ENCODE measurements at regions not wholly inside any gene's neighbourhood (a gene's known extent, or its start where the extent isn't known, plus 50 kb on each side); places are given as distances from the start of the nearest gene placed in this dataset.

DNA sequence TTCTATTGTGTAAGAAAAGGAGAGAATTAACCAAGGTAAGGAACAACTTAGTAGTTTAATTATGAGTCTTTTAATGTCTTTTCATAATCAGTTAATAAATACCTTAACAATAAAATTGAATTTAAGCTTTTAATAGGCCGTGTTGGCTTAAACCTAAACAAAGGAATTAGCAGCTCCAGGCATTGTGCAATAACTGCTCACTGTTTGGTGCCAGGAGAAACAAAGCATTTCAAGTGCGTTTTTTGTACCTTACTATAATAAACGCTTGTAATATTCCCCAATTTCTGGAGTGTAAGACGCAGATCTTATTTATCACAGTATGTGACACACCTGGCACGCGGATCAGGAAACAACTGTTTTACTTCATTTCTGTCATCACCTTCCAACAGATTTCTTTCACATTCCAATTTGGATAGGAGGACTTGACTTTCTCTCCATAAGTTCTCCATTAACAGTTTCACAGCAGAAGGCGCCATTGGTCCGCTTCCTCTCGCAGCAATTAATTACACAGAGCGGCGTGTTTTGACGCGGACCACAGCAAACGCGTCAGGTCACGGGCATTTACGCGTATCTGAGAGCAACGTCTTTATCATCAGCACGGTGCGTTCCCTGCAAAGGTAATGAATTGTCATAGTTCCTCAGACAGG, 335.8 kb upstream of the NT5E start:
- Histone ChIP-seq H3K4me3 (ENCODE audit: low read length) (no peak overlapping the region), H3F3A (ENCODE audit: control insufficient read depth, insufficient read depth) (no peaks in the 10 kb centered on the region), H3K27ac (ENCODE audit: low read depth, low read length) (no peak overlapping the region), H3K79me2 (ENCODE audit: control insufficient read depth, low read length) (no peaks in the 10 kb centered on the region), H4K20me1 (ENCODE audit: control insufficient read depth, insufficient read depth, low read depth, low read length) (no peaks in the 10 kb centered on the region), H3K36me3 (ENCODE audit: control insufficient read depth, low read length) (no peaks in the 10 kb centered on the region), H3K9me3 (ENCODE audit: control insufficient read depth, insufficient read depth, low read length) (no peaks in the 10 kb centered on the region), H3K4me2 (ENCODE audit: low read length) (no peak overlapping the region), H3K4me1 (ENCODE audit: control insufficient read depth, low read length) (no peaks in the 10 kb centered on the region), H3K27me3 (ENCODE audit: control insufficient read depth, low read length) (no peaks in the 10 kb centered on the region), H3K9me2 (replicated peaks; ENCODE audit: control insufficient read depth, low read length) (no peaks in the 10 kb centered on the region)
- TF ChIP-seq EZH2phosphoT487 (IDR thresholded peaks at IDR 0.05; ENCODE audit: borderline replicate concordance, low read length), result no peak

DNA sequence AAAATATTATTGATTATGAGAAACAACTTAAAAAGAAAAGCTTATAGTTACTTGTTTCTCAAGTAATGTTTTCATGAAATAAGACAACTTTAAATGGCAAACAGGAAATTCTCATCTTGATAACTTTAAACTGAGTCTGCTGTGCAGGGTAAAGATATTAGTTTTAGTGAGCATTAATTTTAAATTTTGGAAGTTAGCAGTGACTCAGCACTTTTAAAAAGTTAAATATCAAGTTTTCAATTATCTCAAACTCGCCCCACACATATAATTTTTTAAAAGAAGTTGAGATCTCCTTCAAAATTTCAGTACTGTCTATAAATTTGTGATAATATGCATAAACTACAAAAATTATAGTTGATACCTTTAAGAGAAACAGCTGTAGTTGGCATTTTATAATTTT, 337.3 kb upstream of the NT5E start:
- no peak overlapping the region for H3K27ac ChIP-seq (ENCODE audit: low read depth, low read length)
- no peaks in the 10 kb centered on the region for H3F3A ChIP-seq (ENCODE audit: control insufficient read depth, insufficient read depth)
- no peaks in the 10 kb centered on the region for H3K9me2 ChIP-seq (replicated peaks; ENCODE audit: control insufficient read depth, low read length)
- no peaks in the 10 kb centered on the region for H3K9me3 ChIP-seq (ENCODE audit: control insufficient read depth, insufficient read depth, low read length)
- no peaks in the 10 kb centered on the region for H3K79me2 ChIP-seq (ENCODE audit: control insufficient read depth, low read length)
- H3K4me3 ChIP-seq (ENCODE audit: low read length), result no peak overlapping the region
- TF ChIP-seq, protein P1, sequence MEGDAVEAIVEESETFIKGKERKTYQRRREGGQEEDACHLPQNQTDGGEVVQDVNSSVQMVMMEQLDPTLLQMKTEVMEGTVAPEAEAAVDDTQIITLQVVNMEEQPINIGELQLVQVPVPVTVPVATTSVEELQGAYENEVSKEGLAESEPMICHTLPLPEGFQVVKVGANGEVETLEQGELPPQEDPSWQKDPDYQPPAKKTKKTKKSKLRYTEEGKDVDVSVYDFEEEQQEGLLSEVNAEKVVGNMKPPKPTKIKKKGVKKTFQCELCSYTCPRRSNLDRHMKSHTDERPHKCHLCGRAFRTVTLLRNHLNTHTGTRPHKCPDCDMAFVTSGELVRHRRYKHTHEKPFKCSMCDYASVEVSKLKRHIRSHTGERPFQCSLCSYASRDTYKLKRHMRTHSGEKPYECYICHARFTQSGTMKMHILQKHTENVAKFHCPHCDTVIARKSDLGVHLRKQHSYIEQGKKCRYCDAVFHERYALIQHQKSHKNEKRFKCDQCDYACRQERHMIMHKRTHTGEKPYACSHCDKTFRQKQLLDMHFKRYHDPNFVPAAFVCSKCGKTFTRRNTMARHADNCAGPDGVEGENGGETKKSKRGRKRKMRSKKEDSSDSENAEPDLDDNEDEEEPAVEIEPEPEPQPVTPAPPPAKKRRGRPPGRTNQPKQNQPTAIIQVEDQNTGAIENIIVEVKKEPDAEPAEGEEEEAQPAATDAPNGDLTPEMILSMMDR (IDR thresholded peaks at IDR 0.05; ENCODE audit: low read depth, low read length, poor library complexity, severe bottlenecking), result no peak
- TF ChIP-seq EZH2phosphoT487 (IDR thresholded peaks at IDR 0.05; ENCODE audit: borderline replicate concordance, low read length), result no peak
- no peaks in the 10 kb centered on the region for H3K36me3 ChIP-seq (ENCODE audit: control insufficient read depth, low read length)
- no peaks in the 10 kb centered on the region for H4K20me1 ChIP-seq (ENCODE audit: control insufficient read depth, insufficient read depth, low read depth, low read length)
- H3K4me2 ChIP-seq (ENCODE audit: low read length), result no peak overlapping the region
- no peaks in the 10 kb centered on the region for H3K4me1 ChIP-seq (ENCODE audit: control insufficient read depth, low read length)
- no peaks in the 10 kb centered on the region for H3K27me3 ChIP-seq (ENCODE audit: control insufficient read depth, low read length)

DNA sequence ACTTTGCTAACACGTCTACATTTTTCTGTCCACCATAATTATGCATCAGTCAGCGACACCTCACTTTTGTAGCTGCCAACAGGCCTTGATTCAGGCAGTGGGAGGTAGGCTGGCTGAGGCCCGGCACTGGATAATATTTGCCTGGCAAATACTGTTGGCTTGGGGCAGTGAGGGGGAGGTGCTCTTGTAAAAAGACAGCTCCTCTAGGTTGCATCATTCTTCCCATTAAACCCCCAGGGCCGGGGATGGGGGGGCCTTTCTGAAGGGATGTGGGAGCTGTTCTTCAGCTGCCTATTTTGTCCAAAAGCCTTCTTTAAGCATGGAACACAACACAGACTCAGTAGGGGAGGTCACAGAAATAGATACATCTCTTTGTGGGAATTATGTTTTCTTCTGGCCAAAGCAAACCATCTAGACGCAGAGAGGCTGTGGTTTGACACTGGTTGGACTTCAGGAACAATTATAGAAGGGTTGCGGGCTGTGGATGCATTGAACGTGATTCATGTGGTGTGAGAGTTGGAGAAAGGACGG, 338.3 kb upstream of the NT5E start:
- no peaks in the 10 kb centered on the region for H3K27me3 ChIP-seq (ENCODE audit: control insufficient read depth, low read length)
- no peaks in the 10 kb centered on the region for H3F3A ChIP-seq (ENCODE audit: control insufficient read depth, insufficient read depth)
- no peak overlapping the region for H3K4me2 ChIP-seq (ENCODE audit: low read length)
- H4K20me1 ChIP-seq (ENCODE audit: control insufficient read depth, insufficient read depth, low read depth, low read length), result no peaks in the 10 kb centered on the region
- no peak for TF ChIP-seq EZH2phosphoT487 (IDR thresholded peaks at IDR 0.05; ENCODE audit: borderline replicate concordance, low read length)
- TF ChIP-seq, protein P1 (IDR thresholded peaks at IDR 0.05; ENCODE audit: low read depth, low read length, poor library complexity, severe bottlenecking), result no peak
- H3K9me2 ChIP-seq (replicated peaks; ENCODE audit: control insufficient read depth, low read length), result no peaks in the 10 kb centered on the region
- no peaks in the 10 kb centered on the region for H3K79me2 ChIP-seq (ENCODE audit: control insufficient read depth, low read length)
- no peaks in the 10 kb centered on the region for H3K36me3 ChIP-seq (ENCODE audit: control insufficient read depth, low read length)
- H3K4me3 ChIP-seq (ENCODE audit: low read length), result no peak overlapping the region
- H3K9me3 ChIP-seq (ENCODE audit: control insufficient read depth, insufficient read depth, low read length), result no peaks in the 10 kb centered on the region
- H3K4me1 ChIP-seq (ENCODE audit: control insufficient read depth, low read length), result no peaks in the 10 kb centered on the region
- no peak overlapping the region for H3K27ac ChIP-seq (ENCODE audit: low read depth, low read length)

DNA sequence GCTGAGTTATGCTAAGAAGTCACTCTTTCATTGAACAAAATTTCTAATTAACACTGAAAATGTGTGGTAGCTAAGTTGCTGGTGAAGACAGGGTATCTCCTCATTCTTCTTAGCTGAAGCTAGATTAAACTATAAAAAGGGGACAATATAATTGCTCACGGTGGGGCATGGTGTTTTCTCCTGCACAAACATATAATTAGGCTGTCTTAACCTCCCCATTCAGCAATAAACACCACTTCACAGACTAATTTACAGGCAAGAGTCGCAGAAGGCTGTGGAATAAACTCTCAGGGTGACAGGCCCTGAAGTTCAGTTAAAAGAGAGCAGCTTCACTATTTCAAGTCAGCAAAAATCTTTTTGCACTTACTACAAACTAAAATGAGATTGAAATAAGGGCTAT, 338.9 kb upstream of the NT5E start:
- H3K9me3 ChIP-seq (ENCODE audit: control insufficient read depth, insufficient read depth, low read length), result no peaks in the 10 kb centered on the region
- no peaks in the 10 kb centered on the region for H3K36me3 ChIP-seq (ENCODE audit: control insufficient read depth, low read length)
- H3K79me2 ChIP-seq (ENCODE audit: control insufficient read depth, low read length), result no peaks in the 10 kb centered on the region
- no peaks in the 10 kb centered on the region for H3F3A ChIP-seq (ENCODE audit: control insufficient read depth, insufficient read depth)
- no peak overlapping the region for H3K4me3 ChIP-seq (ENCODE audit: low read length)
- H3K4me2 ChIP-seq (ENCODE audit: low read length), result no peak overlapping the region
- H4K20me1 ChIP-seq (ENCODE audit: control insufficient read depth, insufficient read depth, low read depth, low read length), result no peaks in the 10 kb centered on the region
- H3K27me3 ChIP-seq (ENCODE audit: control insufficient read depth, low read length), result no peaks in the 10 kb centered on the region
- H3K27ac ChIP-seq (ENCODE audit: low read depth, low read length), result no peak overlapping the region
- no peak for TF ChIP-seq EZH2phosphoT487 (IDR thresholded peaks at IDR 0.05; ENCODE audit: borderline replicate concordance, low read length)
- TF ChIP-seq, protein P1 (IDR thresholded peaks at IDR 0.05; ENCODE audit: low read depth, low read length, poor library complexity, severe bottlenecking), result no peak
- no peaks in the 10 kb centered on the region for H3K9me2 ChIP-seq (replicated peaks; ENCODE audit: control insufficient read depth, low read length)
- H3K4me1 ChIP-seq (ENCODE audit: control insufficient read depth, low read length), result no peaks in the 10 kb centered on the region

All from DOHH2 (cell line).